ENCODE measurements at regions not wholly inside any gene's neighbourhood (a gene's known extent, or its start where the extent isn't known, plus 50 kb on each side); places are given as distances from the start of the nearest gene placed in this dataset.
"Not testable (repeated sequence)": the region's sequence is repeated elsewhere in the genome, so short reads cannot be mapped to it uniquely, and the experiment has no call there.

DNA sequence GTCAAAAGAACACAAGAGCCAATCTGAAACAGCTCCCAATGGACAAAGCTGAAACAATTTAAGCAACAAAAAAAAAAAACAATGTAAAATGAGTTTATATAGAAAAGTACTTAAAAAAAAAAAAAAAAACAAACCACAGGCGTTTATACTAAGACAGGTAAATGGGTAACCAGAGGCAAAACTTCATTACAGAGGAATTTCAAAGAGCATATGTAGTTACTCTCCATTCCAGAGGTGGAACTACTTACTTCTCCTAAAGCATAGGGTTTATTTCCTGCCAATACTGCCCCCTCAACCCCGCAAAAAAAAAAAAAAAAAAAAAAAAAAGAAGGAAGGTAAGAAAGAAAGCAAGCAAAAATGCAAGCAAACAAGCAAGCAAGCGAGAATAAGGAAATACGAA is 132.9 kb downstream of the LIG4 start:
- no peak for DNase-seq (ENCODE audit: low read depth in 1 of 2, low spot score in 1 of 2)

DNA sequence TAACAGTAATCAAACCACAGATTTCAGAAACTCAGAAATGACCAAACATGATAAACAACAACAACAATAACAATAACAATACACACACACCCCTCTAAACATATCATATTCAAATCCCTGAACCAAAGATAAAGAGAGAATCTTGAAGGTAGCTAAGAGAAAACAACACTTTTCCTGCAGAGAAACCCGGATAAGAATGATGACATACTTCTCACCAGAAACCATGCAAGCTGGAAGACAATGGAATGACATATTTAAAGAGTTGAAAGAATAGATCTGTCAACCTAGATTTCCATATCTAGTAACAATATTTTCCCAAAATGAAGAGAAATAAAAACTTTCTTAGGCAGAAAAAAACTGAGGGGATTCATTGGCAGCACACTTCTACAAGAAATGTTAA is 138.1 kb downstream of the LIG4 start:
- no peak for DNase-seq (ENCODE audit: low read depth in 1 of 2, low spot score in 1 of 2)

DNA sequence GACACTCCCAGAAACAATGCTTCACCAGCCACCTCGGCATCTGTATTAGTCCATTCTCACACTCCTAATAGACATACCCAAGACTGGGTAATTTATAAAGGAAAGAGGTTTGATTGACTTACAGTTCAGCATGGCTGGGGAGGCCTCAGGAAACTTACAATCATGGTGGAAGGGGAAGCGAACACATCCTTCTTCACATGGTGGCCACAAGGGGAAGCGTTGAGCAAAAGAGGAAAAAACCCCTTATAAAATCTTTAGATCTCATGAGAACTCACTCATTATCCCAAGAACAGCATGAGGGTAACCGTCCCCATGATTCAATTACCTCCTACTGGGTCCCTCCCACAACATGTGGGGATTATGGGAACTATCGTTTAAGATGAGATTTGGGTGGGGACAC is 140.9 kb downstream of the LIG4 start:
- not testable (repeated sequence) for DNase-seq (ENCODE audit: low read depth in 1 of 2, low spot score in 1 of 2)

DNA sequence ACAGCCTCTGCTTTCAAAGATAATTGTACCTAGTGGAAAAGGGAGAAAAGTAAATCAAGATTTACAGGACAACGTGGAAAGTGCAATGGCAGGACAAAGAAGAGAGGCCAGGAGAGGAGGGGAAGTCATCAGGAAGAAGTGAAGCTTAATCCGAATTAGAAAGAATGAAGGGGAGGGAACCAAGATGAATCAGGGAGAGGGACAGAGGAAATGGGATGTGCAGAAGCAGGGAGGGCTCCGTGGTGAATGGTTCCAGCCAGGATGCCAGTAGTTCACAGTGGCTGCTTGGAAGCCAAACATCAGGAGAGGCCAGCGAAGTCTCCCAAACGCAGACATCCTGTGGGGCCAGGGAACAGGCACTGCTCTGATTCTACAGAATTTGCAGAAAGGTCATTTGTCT is 144.4 kb downstream of the LIG4 start:
- no peak for DNase-seq (ENCODE audit: low read depth in 1 of 2, low spot score in 1 of 2)

DNA sequence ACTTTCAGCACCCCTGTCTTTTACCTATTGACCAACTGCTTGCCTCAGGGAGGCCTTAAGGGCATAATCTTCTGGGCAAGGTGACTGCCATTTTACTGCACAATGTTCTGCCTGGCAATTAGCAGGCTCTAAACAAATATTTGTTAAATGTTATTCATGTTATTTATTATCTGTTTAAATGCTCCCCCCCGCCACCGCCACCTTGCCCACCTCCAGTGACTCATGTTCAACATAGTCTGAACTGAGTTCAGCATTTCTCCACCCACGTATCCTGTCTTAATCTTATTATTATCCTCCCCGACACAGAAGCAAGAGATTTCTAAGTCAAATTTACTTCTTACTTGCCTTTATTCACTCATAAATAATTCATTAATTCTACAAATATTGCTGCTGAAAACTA is 144.8 kb downstream of the LIG4 start:
- no peak for DNase-seq (ENCODE audit: low read depth in 1 of 2, low spot score in 1 of 2)

DNA sequence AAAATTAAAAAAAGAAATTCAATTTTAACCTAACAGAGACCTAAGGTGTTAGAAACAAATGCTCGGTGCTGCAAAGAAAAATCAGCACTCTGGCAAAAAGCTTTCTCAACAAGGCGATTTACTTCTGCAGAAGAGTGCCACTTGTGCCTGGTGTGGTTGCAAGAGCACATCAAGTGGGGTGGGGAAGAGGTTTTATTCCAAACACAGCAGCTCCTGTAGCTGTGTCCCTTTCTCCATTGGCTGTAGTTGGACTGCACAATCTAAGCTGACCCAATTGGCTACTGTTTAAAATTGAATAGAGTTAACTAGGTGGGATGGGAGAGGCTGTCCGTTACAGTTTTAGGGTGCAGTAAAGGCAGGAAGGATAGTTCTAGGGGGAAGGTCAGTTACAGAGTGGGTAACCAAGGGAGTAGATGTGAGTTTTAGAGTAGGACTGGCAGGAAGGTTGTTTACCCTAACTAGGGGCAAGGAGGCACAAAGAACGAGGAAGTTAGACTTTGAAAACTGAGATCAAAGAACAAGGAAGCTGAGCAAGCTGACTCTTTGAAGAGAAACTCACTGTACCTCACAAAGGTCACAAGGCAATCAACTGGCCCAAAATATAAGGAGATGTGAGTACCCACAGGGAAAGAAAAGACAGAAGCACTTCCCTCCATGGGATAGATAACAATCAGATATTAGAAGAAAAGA is 145.7 kb downstream of the LIG4 start:
- no peak for DNase-seq (ENCODE audit: low read depth in 1 of 2, low spot score in 1 of 2)

DNA sequence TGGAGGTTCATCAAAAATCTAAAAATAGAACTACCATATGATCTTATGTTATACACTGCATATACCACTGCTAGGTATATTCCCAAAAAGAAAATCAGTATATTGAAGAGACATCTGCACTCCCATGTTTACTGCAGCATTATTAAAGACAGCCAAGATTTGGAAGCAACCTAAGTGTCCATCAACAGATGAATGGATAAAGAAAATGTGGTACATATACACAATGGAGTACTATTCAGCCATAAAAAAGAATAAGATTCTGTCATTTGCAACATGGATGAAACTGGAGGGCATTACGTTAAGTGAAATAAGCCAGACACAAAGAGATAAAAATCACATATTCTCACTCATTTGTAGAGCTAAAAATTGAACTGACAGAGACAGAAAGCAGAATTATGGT is 151.0 kb downstream of the LIG4 start:
- not testable (repeated sequence) for DNase-seq (ENCODE audit: low read depth in 1 of 2, low spot score in 1 of 2)

DNA sequence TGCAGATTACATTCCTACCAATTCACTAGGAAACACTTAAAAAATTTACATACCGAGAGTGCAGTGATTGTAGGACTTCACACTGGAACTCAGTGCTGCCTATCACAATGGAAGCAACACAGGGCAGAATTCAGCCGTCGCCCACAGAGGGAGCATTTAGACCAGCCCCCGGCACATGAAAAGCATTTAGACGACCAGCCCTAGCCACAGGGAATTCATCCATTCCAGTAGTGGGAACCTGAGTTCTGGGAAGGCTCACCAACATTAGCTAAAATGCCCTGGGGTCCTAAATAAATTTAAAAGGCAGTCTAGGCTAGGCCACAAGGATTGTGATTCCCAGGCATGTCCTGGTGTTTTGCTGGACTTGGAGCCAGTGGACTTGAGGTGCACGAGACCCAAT is 155.2 kb downstream of the LIG4 start:
- DNase-seq (ENCODE audit: low read depth in 1 of 2, low spot score in 1 of 2), result no peak

DNA sequence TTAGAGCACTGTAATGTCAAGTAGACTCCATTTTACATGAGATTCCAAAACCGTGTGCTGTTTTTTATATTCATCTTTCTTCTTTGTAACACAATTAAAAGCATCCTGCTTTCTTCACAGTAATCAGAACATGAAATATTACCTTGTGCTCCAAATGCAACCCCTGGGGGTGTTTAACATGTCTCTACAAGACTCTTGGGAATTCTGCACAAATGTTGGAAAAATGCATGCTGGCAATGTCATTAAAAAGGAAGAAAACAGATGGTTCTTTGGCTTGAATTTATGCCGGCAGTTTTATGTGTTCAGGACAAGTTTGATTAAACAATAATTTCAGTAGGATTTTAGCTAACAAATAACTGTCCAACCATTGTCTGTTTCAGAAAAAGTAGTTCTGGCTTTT is 159.1 kb downstream of the LIG4 start:
- no peak for DNase-seq (ENCODE audit: low read depth in 1 of 2, low spot score in 1 of 2)

DNA sequence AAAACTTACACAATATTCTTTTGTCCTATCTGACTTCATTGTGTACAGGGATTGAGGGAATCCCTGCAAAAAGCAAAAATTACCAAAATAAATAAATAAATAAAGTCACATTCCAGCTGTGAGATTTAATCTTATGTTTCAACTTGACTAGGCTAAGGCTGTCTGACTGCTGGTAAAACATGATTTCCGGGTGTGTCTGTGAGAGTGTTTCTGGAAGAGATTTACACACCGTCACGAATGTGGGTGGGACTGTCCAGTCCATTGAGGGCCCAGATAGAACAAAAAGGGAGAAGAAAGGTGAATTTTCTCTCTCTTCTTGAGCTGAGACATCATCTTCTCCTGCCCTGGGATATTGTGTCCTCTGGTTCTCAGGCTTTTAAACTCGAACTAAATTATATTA is 166.1 kb downstream of the LIG4 start:
- DNase-seq (ENCODE audit: low read depth in 1 of 2, low spot score in 1 of 2), result no peak

DNA sequence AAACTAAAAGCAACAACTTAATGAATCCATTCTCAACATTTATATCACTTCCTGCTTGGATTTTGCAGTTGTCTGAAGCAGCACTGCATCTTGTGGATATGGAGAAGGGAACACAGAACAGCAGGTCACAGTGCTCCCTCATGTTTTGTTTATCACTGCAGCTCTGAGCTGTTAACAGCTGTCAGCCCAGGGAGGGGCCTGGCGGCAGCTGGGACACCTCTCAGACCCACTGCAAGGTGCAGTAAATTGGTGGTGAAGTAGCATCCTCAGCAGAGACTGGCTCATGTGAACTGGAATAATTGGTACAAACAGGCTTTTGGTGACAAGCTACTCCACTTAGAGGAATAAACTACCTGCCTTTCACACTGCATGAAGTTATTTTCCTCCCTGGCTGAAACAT is 170.4 kb downstream of the LIG4 start:
- no peak for DNase-seq (ENCODE audit: low read depth in 1 of 2, low spot score in 1 of 2)

DNA sequence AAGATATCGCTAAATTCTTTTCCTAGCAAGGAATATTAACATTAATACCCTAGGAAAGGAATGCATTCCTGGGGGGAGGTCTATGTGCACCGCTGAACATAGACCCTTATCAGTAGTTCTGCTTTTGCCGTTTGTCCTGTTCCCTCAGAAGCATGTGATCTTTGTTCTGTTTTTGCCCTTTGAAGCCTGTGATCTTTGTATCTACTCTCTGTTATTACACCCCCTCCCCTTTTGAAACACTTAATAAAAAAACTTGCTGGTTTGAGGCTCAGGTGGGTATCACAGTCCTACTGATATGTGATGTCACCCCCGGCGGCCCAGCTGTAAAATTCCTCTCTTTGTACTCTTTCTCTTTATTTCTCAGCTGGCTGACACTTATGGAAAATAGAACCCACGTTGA is 172.5 kb downstream of the LIG4 start:
- DNase-seq (ENCODE audit: low read depth in 1 of 2, low spot score in 1 of 2), result not testable (repeated sequence)

DNA sequence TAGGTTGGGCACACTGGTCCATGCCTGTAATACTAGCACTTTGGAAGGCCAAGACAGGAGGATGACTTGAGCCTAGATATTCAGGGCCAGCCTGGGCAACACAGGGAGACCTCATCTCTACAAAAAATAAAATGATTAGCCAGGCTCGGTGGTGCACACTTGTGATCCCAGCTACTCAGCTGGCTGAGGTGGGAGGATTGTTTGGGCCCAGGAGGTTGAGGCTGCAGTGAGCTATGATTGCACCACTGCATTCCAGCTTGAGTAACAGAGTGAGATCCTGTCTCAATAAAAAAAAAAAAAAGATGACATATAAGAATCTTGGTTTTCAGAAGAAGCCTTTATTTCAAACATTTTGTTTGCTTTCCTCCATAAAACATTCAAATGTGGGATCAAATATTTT is 178.0 kb downstream of the LIG4 start:
- DNase-seq (ENCODE audit: low read depth in 1 of 2, low spot score in 1 of 2), result no peak

DNA sequence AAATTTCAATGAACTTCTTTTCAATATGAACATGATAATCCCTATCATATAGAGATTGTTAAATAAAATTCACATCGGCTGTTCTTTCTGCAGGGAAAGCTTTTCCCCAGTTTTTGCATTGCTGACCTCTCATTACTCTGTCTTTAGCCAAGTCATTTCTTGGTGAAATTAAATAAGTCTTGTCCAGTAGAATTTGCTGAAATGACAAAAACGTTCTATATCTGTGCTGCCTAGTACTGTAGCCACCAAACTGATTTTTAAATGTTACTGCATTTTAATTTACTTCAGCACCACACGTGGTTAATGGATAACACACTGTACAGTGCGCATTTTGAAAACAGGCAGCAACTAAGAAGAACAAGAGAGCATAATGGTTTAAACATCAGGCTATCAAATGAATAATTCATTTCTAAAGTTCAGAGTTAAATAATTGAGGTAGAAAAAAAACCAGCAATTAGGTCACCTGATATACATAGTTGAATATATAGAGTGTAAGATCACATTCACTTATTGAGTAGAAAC is 178.9 kb downstream of the LIG4 start:
- DNase-seq (ENCODE audit: low read depth in 1 of 2, low spot score in 1 of 2), result no peak

DNA sequence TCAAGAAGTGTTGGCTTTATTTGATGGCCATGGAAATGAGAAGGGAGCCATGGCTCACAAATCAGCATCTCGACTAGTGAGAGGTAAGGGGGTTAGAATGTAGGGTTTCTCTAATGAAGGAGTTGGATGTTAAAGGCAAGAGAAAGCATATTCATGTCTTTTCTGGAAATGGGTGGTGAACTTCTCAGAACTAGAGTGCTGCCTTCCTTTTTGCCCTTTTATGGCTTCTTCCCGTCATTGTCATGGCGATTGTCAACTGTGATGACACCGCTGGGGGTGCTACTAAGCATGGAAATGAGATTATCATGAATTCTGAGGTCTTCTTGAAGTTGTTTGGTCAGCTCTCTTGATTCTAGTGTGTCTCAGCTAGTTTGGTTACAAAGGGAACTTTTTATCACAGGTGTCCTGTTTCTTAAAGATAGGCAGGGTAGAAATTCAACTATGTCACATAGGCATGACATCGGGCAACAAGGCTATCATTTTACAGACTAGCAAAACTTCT is 180.4 kb downstream of the LIG4 start:
- no peak for DNase-seq (ENCODE audit: low read depth in 1 of 2, low spot score in 1 of 2)

DNA sequence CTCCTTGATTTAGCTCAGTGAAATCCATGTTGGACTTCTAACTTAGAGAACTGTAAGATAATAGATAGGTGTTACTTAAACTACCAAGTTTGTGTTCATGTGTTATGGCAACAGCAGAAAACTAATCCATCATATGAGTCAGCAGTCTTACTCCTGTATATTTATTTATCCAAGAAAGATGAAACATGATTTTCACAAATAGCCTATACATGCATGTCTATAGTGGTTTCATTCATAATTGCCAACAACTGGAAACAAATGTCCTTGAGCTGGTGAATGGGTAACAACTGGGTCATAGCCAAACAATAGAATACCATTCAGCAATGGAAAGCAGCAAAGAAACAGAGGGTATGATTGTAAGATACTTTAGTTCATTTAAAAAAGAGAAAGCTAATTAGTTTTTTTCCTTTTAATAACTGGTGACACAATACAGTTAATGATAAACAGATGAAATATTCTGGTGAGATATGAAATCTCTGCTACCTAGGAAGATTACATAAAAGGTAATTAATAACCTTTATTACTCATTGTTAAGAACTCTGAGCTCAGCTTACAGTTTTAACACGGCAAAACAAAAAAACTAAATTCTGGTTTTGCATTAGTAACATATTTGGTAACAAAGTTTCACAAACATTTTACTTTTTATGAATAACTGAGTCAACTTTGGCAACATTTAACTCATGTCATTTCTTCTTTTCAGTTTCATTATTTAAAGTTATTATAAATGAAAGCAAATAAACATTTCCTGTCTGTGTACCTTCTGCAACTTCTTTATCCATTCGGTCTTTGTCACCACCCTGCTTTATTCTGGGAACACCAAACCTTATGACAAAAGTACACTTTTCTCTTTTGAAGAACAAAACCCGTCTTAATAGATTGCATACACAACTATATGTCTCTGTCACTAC is 181.3 kb downstream of the LIG4 start:
- DNase-seq (ENCODE audit: low read depth in 1 of 2, low spot score in 1 of 2), result no peak

DNA sequence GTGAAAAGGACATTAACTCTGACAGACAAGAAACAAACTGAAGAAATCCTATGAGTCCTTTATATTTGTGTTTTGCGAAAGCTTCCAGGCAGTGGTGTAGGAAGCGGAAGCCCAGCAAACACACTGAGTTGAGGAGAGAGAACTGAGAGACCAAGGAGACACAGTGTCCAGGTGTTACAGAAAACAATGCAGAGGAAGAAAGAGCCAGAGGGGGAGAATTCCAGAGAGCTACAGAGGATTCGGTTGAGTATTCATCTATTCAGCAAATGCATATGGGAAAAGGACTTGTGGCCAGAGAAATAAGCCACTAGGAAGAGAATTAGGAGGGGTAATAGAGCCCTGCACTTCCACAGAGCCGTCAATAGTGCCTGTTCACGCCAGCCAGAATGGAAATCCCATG is 183.5 kb downstream of the LIG4 start:
- no peak for DNase-seq (ENCODE audit: low read depth in 1 of 2, low spot score in 1 of 2)

DNA sequence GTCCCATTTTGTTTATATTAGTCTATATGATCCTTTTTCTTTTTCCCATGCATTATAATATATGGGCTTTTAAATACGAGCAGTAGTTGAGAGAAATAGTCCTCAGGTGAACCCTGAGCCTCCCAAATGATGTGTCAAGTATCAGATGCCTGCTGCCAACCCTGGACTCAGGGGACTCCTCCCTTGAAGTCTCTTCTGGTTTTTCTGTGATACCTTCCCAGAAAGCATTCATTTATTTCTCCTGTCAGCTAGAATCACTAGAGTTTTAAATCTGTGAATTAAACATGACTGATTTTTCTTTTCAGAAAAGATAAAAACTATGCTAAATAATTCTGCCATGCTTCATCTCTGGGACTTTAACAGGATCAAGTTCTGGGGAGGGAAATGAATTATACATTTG is 184.6 kb downstream of the LIG4 start:
- DNase-seq (ENCODE audit: low read depth in 1 of 2, low spot score in 1 of 2), result no peak

DNA sequence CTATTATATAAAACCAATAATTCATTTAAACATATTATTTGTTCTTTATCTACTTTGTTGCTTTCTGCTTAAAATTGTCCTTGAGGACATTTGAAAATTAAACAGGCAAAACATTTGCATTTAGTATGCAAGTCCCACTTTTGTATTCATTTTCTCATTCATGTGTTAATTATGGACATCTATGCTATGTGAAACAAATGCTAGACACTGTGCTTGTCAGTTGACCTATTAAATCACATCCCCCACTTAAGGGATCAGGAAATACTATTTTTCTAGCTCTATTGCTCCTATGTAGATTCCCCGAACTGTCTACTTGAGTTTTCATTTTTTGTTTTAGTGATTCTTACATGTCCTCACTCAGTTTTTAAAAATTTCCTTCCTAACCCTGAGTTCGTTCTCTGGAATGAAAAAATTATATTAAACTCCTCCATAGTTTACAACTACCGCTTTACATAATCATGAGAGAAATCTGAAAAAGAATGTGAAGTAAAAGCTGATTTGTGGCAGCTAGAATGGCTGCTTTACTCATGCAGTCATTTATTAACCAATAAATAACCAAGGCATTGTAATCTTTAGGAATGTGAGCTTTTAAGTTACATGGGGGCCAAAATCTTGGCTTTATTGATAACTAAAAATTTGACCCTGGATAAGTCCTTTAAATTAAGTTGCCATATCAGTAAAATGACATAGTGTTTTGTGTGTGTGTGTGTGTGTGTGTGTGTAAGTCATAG is 188.5 kb downstream of the LIG4 start:
- no peak for DNase-seq (ENCODE audit: low read depth in 1 of 2, low spot score in 1 of 2)

DNA sequence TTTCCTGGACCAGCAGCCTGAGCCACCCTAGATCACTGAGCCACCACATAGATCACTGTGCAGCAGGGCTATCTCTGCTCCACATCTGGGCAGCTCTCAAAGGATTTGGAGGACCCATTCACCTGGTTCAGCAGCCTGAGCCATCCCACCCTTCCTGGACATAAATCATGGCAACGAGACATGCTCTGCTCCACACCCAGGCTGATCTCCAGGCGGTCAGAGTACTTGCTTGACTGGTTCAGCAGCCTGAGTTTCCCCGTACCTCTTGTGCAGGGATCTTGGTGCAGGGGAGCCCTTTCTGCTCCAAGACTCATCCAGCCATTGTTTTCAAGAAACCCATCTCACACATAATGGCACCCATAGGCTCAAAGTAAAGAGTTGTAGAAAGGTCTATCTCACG is 195.3 kb downstream of the LIG4 start:
- DNase-seq (ENCODE audit: low read depth in 1 of 2, low spot score in 1 of 2), result no peak

DNA sequence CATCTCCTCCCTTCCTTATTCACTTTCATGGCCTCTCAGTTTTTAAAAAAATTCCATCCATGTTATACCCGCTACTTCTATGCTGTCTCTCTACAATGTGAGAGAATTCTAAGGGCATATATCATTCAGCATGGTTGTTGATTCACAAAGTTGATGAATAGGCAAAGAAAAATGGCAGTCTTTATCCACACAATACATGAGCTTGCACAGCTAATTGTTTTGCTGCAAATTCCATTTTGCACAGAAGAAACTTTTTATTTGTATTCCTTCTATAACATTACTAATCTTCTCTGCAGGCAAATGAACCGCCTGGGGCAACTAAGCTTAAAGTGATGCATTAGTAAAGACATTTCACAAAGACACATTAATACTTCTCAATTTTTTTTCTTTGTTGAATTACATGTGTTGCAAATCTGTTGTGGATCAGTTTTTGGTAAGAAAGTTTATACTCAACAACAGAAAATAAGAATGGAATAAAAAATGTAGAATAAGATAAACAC is 196.9 kb downstream of the LIG4 start:
- no peak for DNase-seq (ENCODE audit: low read depth in 1 of 2, low spot score in 1 of 2)
